Activated CD4-positive, alpha-beta memory T cell treated with anti-CD3 and anti-CD28 coated beads, Interleukin-2, amount 10 ng/mL, durations not matched to agents 7 days and 5 days (primary cell): ENCODE measurements at regions not wholly inside any gene's neighbourhood (a gene's known extent, or its start where the extent isn't known, plus 50 kb on each side); places are given as distances from the start of the nearest gene placed in this dataset.

Source experiments
- CTCF ChIA-PET: fragments of 350-600 bp; sonication (Branson Sonifier 250); formaldehyde crosslinking; loops from one replicate; lab custom pipeline; 2021; ENCODE audit warnings: antibody characterized with exemption, inconsistent platforms; lab: Charles Lee
- POLR2A ChIA-PET: fragments of 350-600 bp; sonication (Branson Sonifier 250); formaldehyde crosslinking; loops from one replicate; lab custom pipeline; 2021; ENCODE audit warnings: antibody characterized with exemption; lab: Charles Lee
- DNase-seq: peaks from one replicate; pipeline ENCODE4 v3.0.0-alpha.2; 2020
- H3K27ac Mint-ChIP-seq: one replicate; pipeline ENCODE4 v1.8.0; 2021; ENCODE audit warnings: mild to moderate bottlenecking, mixed read lengths
- H3K27me3 Mint-ChIP-seq: one replicate; pipeline ENCODE4 v1.8.0; 2021; ENCODE audit warnings: mixed read lengths
- H3K36me3 Mint-ChIP-seq: one replicate; pipeline ENCODE4 v1.8.0; 2021; ENCODE audit warnings: low read depth, mixed read lengths
- H3K4me1 Mint-ChIP-seq: one replicate; pipeline ENCODE4 v1.8.0; 2021; ENCODE audit warnings: mixed read lengths
- H3K4me3 Mint-ChIP-seq: one replicate; pipeline ENCODE4 v1.8.0; 2021; ENCODE audit warnings: mild to moderate bottlenecking, mixed read lengths
- H3K9me3 Mint-ChIP-seq: one replicate; pipeline ENCODE4 v1.8.0; 2021; ENCODE audit warnings: mixed read lengths

DNA sequence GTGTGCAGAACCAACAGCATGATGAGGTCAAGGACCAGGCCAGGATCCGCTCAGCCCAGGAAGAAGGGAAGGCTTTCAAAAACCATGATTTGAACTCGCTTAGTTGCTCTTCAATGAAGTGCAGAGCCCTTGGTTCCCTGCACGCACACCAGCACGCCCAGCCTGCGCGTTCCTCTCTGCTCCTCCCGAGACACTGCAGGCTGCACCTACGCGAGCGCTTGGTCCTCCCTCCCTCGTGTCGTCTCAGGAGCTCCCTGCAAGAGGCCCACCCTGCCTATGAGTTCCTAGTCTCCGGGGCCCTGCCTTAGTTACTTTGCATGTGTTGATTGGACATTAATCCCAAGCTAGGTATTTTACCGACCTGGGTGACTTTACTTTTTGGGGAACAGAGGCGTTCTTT lies 132.9 kb upstream of the TNRC6C start:
- H3K4me3 Mint-ChIP-seq: no peak overlapping the region
- no peak overlapping the region for H3K27ac Mint-ChIP-seq
- no peaks in the 10 kb centered on the region for H3K36me3 Mint-ChIP-seq
- no peaks in the 10 kb centered on the region for H3K27me3 Mint-ChIP-seq
- DNase-seq: no peak
- ChIA-PET CTCF (no interaction called here), POLR2A (no interaction called here)
- peaks cover 4% of the 10 kb centered on the region for H3K4me1 Mint-ChIP-seq
- H3K9me3 Mint-ChIP-seq: peaks cover 4% of the 10 kb centered on the region

DNA sequence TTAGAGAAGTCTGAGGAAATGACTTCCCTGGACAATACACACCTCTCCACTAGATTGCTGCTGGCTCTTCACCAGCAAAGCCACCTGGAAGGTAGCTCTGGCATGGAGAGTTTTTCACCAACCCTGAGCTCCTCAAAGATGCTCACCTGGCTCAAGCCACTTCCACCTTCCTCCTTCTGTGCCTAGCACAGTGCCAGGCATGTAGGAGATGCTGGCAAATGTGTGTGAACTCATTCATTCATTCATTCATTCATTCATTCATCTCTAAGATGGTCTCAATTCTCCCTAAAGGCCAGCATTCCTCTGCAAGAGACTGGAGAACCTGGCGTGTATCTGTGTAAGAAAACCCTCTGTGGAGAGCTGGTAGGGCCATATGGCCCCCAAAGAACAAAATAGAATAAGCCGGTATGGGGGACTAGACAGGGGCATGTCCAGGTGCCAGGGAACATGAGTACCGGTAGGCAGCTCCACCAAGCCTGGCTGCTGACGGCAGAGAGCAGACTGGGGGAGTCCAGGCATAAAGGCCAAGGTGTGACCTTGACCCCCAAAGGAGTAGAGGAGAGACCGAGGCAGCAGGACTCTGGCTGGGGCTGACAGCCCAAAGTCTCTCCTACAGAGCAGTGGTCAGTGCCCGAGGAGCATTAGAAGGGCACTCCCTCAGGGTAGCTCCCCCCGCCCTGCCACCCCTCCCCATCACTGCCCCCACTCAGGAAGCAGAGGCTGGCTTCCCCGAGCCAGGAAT lies 132.2 kb upstream of the TNRC6C start:
- peaks cover 6% of the 10 kb centered on the region for H3K4me1 Mint-ChIP-seq
- H3K4me3 Mint-ChIP-seq: no peak overlapping the region
- no peaks in the 10 kb centered on the region for H3K27me3 Mint-ChIP-seq
- ChIA-PET POLR2A (no interaction called here), CTCF (no interaction called here)
- no peak overlapping the region for H3K27ac Mint-ChIP-seq
- H3K9me3 Mint-ChIP-seq: peaks cover 4% of the 10 kb centered on the region
- H3K36me3 Mint-ChIP-seq: no peaks in the 10 kb centered on the region
- DNase-seq: no peak

DNA sequence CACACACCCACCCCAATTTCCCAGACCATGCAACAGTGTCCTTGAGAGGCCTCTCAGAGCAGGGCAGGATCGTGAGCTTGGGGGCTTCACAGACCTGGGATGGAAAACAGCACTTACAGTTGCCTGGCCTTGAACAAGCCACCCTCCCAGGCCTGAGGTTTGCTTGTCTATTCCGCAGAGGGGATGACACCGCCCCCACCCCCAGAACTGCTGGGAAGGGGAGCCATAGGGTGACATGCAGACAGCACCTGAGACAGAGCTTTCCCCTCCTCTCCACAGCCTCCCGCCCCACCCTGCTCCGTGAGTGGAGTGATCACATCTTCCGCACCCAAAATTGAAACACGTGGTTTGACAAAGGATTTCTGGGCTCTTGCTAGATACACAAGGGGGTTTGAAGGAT lies 131.5 kb upstream of the TNRC6C start:
- ChIA-PET CTCF (no interaction called here), POLR2A (no interaction called here)
- no peaks in the 10 kb centered on the region for H3K36me3 Mint-ChIP-seq
- peaks cover 4% of the 10 kb centered on the region for H3K9me3 Mint-ChIP-seq
- peaks cover 6% of the 10 kb centered on the region for H3K4me1 Mint-ChIP-seq
- no peak for DNase-seq
- no peak overlapping the region for H3K4me3 Mint-ChIP-seq
- no peak overlapping the region for H3K27ac Mint-ChIP-seq
- H3K27me3 Mint-ChIP-seq: no peaks in the 10 kb centered on the region

DNA sequence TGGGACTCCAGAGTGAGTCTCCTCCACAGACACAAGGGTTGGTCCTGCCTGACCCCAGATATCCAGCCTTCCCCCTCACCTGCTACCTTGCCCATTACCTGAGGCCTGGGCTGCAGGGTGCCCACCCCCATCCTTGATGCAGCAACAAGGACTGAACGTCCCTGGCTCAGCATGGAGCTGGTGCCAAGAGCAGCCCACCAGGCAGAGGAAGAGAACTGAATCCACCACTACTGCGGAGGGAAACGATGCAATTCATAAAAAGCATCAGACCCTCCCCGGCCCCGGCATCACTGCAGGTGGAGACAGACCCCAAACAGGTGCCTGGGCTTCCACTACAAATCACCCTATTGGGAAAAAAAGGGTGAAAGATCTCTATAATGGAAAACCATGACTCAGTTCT lies 131.0 kb upstream of the TNRC6C start:
- H3K4me1 Mint-ChIP-seq: peaks cover 6% of the 10 kb centered on the region
- POLR2A ChIA-PET: no interaction called here
- H3K36me3 Mint-ChIP-seq: no peaks in the 10 kb centered on the region
- no peak for DNase-seq
- no peak overlapping the region for H3K4me3 Mint-ChIP-seq
- CTCF ChIA-PET: no interaction called here
- no peak overlapping the region for H3K27ac Mint-ChIP-seq
- peaks cover 4% of the 10 kb centered on the region for H3K9me3 Mint-ChIP-seq
- H3K27me3 Mint-ChIP-seq: peaks cover 2% of the 10 kb centered on the region

DNA sequence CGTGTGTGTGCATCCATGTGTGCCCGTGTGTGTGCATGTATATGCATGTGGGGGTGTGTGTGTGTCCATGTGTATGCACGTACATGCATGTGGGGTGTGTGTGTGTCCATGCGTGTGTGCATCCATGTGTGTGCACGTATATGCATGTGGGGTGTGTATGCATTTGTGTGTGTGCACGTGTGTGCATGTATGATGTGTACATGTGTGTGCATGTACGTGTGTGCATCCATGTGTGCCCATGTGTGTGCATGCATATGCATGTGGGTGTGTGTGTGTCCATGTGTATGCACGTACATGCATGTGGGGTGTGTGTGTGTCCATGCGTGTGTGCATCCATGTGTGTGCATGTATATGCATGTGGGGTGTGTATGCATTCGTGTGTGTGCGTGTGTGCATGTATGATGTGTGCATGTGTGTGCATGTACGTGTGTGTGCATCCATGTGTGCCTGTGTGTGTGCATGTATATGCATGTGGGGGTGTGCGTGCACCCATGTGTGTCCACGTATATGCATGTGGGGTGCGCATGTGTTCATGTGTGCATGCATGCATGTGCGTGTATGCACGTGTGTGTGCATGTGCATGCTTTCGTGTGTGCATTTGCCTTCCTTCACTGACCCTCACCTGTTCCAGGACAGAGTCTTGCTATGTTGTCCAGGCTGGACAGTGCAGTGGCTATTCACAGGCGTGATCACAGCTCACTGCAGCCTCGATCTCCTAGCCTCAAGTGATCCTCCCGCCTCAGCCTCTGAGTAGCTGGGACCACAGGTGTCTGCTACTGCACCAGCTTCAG lies 129.6 kb upstream of the TNRC6C start:
- POLR2A ChIA-PET: interaction anchor here (0.7 kb wide), 1 partner anchor 129 kb away, joined by 3 read pairs; no protein-coding TSS in a partner anchor
- no peaks in the 10 kb centered on the region for H3K36me3 Mint-ChIP-seq
- peaks cover 11% of the 10 kb centered on the region for H3K27me3 Mint-ChIP-seq
- H3K4me3 Mint-ChIP-seq: no peak overlapping the region
- peaks cover 4% of the 10 kb centered on the region for H3K9me3 Mint-ChIP-seq
- no peak for DNase-seq
- peaks cover 8% of the 10 kb centered on the region for H3K4me1 Mint-ChIP-seq
- CTCF ChIA-PET: no interaction called here
- H3K27ac Mint-ChIP-seq: no peak overlapping the region

DNA sequence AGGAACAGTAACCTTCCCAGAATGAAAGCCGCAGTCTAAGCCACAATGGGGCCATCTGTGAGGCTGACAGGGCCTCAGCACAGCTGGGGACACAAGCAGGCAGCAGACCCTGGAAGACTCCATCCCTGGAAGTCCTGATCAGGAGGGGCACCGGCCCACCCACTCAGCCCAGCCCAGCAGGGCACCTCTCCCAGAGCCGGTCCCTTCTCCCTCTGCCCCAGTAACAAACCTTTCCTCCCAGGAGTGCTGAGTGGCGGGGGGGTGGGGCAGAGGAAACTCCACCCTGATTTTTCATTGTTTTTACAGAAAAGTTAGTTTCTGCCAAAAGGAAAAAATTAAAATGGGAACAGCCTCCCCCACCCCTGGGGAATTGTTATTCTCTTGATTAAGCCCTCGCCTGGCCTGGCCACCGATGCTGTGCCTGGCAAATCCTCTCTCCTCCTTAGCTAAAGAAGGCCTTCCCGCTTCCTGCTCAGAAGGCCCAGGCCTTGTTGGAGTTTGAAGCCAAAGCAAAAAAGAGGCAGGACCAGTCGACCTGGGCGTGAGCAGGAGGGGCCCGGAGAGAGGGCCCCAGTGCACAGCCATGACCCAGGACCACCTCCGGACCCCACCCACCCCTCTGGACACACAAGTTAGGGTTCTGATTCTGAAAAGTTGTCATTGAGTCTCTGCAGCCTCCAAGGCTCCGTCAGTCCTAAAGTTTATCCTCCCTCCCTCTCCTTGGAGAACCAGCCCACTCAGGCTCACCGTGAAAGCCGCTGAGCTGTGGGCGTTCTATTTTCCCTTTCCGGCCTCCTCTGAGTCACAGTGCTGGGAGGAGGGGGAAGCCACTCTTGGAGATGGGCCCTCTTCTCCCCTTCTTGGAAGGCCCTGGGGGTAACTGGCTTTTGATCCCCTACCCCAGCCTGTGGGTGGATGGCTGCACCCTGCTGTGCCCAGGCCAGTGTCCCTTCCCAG lies 128.4 kb upstream of the TNRC6C start:
- peaks cover 11% of the 10 kb centered on the region for H3K27me3 Mint-ChIP-seq
- CTCF ChIA-PET: no interaction called here
- no peak overlapping the region for H3K27ac Mint-ChIP-seq
- H3K36me3 Mint-ChIP-seq: no peaks in the 10 kb centered on the region
- DNase-seq: no peak
- peaks cover 4% of the 10 kb centered on the region for H3K9me3 Mint-ChIP-seq
- peaks cover 19% of the 10 kb centered on the region for H3K4me1 Mint-ChIP-seq
- no peak overlapping the region for H3K4me3 Mint-ChIP-seq
- POLR2A ChIA-PET: interaction anchor here (0.7 kb wide), 1 partner anchor 128 kb away, joined by 3 read pairs; no protein-coding TSS in a partner anchor

DNA sequence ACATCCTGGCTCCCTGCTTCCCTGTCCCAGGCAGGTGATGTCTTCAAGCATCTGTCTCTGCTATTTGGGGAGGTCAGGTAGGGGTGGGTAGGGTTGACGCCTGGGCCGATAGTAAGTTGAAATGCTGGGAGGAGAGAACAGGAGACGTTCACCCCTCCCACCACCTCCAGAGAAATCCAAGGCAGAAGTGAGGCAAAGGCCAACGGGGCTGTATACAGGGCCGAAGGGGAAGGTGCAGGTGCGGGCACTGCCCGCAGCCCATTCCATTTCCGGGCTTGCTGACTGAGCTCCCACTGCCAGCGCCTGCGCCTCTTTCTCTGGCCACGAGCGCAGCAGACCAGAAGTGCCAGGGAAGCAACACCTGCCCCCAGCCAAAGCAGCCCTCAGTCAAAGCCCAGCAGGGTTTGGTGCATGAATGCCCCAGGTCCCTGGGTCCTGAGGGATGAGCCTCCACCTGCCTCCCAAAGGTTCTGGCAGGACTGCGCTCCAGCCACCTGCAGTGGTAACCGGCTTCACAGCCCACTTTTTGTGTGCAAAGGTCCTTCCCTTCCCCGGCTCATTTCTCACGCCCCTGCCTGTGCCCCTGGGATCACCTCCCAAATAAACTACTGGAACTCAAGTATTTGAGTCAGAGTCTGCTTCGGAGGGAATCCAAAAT lies 127.6 kb upstream of the TNRC6C start:
- H3K36me3 Mint-ChIP-seq: no peaks in the 10 kb centered on the region
- POLR2A ChIA-PET: no interaction called here
- H3K9me3 Mint-ChIP-seq: peaks cover 4% of the 10 kb centered on the region
- DNase-seq: no peak
- CTCF ChIA-PET: no interaction called here
- no peak overlapping the region for H3K4me3 Mint-ChIP-seq
- no peak overlapping the region for H3K27ac Mint-ChIP-seq
- H3K27me3 Mint-ChIP-seq: peaks cover 11% of the 10 kb centered on the region
- H3K4me1 Mint-ChIP-seq: peaks cover 22% of the 10 kb centered on the region

DNA sequence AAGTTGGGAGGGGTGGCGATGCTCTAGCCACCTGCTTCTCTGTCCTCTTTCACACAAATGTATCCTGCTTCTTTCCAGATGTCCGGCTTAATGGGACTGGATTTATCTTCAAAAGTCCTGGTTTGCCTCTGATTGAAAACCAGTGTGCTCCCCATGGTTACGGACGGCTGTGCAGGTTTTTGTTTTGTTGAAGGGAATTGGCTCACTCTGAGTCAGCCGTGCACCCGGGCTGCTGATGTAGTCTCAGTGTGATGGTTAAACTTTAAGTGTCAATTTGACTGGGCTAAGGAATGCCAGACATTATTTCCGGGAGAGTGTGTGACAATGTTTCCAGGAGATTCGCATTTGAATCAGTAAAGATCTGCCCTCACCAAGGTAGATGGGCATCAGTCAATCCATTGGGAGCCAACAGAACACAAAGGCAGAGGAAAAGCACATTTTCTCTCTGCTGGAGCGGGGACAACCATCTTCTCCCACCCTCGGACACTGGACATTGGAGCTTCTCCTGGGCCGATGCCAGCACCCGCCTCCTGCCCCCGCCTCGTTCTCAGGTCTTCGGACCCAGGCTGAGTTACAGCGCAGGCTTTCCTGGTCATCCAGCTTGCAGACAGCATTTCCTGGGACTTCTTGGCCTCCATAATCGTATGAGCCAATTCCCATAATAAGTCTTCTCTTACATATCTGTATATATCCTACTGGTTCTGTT lies 126.9 kb upstream of the TNRC6C start:
- CTCF ChIA-PET: no interaction called here
- Mint-ChIP-seq H3K27me3 (peaks cover 11% of the 10 kb centered on the region), H3K4me3 (no peak overlapping the region), H3K27ac (no peak overlapping the region), H3K36me3 (no peaks in the 10 kb centered on the region), H3K9me3 (peaks cover 6% of the 10 kb centered on the region), H3K4me1 (peaks cover 27% of the 10 kb centered on the region)
- POLR2A ChIA-PET: no interaction called here
- DNase-seq: no peak

DNA sequence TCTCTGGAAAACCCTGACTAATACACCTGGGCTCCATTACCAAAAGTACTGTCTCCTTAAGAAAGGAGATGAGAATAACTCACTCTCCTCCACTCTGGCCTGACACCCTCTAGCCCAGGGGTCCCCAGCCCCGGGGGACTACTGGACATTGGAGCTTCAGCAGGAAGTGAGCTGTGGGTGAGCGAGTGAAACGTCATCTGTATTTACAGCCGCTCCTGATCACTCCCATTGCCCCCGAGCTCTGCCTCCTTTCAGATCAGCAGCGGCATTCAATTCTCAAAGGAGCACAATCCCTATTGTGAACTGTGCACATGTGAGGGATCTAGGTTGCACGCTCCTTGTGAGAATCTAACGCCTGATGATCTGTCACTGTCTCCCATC lies 126.3 kb upstream of the TNRC6C start:
- CTCF ChIA-PET: no interaction called here
- POLR2A ChIA-PET: no interaction called here
- Mint-ChIP-seq H3K4me3 (no peak overlapping the region), H3K36me3 (no peaks in the 10 kb centered on the region), H3K27ac (no peak overlapping the region), H3K27me3 (peaks cover 11% of the 10 kb centered on the region), H3K9me3 (peaks cover 8% of the 10 kb centered on the region), H3K4me1 (peaks cover 31% of the 10 kb centered on the region)
- DNase-seq: no peak

DNA sequence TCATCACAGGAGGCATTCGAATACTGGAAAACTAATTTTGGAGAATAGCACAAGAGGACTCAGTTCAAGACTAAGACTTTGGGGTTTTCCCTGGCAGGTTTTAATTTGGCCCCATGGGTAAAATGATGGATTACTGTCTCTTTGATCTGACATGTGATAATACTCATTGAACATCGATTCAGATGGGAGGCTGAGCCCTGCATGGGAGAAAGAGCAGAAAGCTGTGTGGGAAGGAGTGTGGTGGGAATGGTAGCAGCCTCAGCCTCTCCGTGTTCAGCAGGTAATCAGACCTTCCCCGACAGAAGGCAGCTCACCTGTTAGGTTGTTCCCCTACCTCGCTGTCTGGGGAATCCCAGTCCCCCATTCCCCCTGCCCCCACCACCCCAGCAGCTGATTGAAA lies 124.7 kb upstream of the TNRC6C start:
- Mint-ChIP-seq H3K27ac (no peak overlapping the region), H3K4me3 (no peak overlapping the region), H3K9me3 (peaks cover 4% of the 10 kb centered on the region), H3K36me3 (peaks cover 4% of the 10 kb centered on the region), H3K4me1 (peaks cover 32% of the 10 kb centered on the region), H3K27me3 (peaks cover 11% of the 10 kb centered on the region)
- DNase-seq: no peak
- CTCF ChIA-PET: interaction anchor here (1.8 kb wide), 1 partner anchor 10 kb away, joined by 6 read pairs; no protein-coding TSS in a partner anchor
- POLR2A ChIA-PET: interaction anchor here (1.5 to 1.9 kb wide), 3 partner anchors 9 to 48 kb away, joined by 5 to 7 read pairs (median 7); no protein-coding TSS in a partner anchor

DNA sequence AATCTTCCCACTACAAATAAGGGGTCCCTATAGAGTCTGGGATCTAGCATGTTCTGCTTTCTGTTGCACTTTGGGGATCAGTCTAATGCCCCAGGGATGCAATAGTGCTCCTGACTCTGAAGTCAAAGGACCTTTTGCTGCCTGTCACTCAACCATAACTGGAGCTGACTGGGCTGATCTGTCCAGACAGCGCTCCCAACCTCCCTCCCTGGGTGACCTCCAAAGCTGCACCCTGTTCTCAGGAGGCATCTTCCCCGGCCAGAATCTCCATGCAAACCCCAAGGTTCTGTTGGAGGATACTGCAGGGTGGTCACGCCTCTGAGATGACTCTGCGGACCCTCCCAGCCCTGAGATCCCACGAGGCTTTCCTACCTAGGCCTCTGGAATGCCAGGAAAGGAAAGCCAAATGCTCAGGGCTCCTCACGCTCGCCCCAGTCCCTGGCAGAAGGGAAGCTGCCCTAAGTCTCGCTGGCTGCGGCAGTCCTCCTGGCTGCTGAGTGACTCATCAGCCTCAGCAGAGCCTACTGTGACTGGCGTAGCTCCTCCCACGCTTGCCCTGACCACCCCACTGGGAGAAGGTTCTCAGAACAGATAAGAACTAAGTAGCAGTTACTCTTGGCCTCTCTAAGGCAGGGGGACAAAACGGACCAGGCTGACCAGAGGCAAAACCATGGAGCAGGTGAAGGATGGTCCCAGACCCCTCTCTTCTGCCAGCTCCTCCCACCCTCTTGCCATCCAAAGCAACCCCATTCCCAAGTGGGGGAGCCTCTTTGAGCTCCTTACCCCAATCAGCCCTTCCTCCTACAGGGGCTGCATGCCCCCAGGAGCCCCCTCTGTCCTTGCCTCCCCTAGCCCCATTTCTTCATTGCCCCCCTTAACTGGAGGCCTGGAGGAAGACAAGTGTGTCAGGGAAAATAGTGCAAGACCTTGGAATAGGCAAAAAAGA lies 124.1 kb upstream of the TNRC6C start:
- H3K9me3 Mint-ChIP-seq: peaks cover 4% of the 10 kb centered on the region
- peaks cover 15% of the 10 kb centered on the region for H3K27me3 Mint-ChIP-seq
- ChIA-PET CTCF (interaction anchor here (0.6 to 1.8 kb wide), 3 partner anchors 9 to 1031 kb away, joined by 3 to 6 read pairs (median 3); no protein-coding TSS in a partner anchor), POLR2A (interaction anchor here (1.2 to 1.9 kb wide), 5 partner anchors 8 to 124 kb away, joined by 3 to 7 read pairs (median 7); partner anchors contain the start of gene TNRC6C)
- no peak overlapping the region for H3K27ac Mint-ChIP-seq
- no peak overlapping the region for H3K4me3 Mint-ChIP-seq
- H3K36me3 Mint-ChIP-seq: peaks cover 7% of the 10 kb centered on the region
- H3K4me1 Mint-ChIP-seq: peaks cover 32% of the 10 kb centered on the region
- DNase-seq: peak; percentile 75
